Rectal smooth muscle tissue (tissue), 1 donor: ENCODE measurements at regions not wholly inside any gene's neighbourhood (a gene's known extent, or its start where the extent isn't known, plus 50 kb on each side); places are given as distances from the start of the nearest gene placed in this dataset.

Experiments
- H3K27ac ChIP-seq: one replicate; pipeline ENCODE4 v1.7.0; 2013; ENCODE audit warnings: low read depth, low read length, inconsistent platforms
- H3K27me3 ChIP-seq: one replicate; pipeline ENCODE4 v1.7.0; 2013; ENCODE audit warnings: low read length; ENCODE audit not compliant: control insufficient read depth, insufficient read depth
- H3K36me3 ChIP-seq: one replicate; pipeline ENCODE4 v1.7.0; 2013; ENCODE audit warnings: low read length; ENCODE audit not compliant: control insufficient read depth, insufficient read depth
- H3K4me1 ChIP-seq: one replicate; pipeline ENCODE4 v1.7.0; 2013; ENCODE audit warnings: low read length; ENCODE audit not compliant: control insufficient read depth, insufficient read depth
- H3K4me3 ChIP-seq: one replicate; pipeline ENCODE4 v1.7.0; 2013; ENCODE audit warnings: low read length
- H3K9ac ChIP-seq: one replicate; pipeline ENCODE4 v1.7.0; 2013; ENCODE audit warnings: low read length

- Histone ChIP-seq H3K9ac (no peak overlapping the region), H3K27ac (no peak overlapping the region), H3K4me3 (no peak overlapping the region), H3K36me3 (no peaks in the 10 kb centered on the region), H3K27me3 (no peaks in the 10 kb centered on the region), H3K4me1 (no peaks in the 10 kb centered on the region)
These were observed 269.9 kb upstream of the FERD3L start for GRCh38 chr7:19415123-19415522.

GRCh38 chr7:19413443-19413965 lies 268.3 kb upstream of the FERD3L start:
- Histone ChIP-seq H3K27ac (no peak overlapping the region), H3K27me3 (no peaks in the 10 kb centered on the region), H3K4me3 (no peak overlapping the region), H3K9ac (no peak overlapping the region), H3K4me1 (no peaks in the 10 kb centered on the region), H3K36me3 (no peaks in the 10 kb centered on the region)

- no peaks in the 10 kb centered on the region for H3K4me1 ChIP-seq
- no peak overlapping the region for H3K4me3 ChIP-seq
- no peaks in the 10 kb centered on the region for H3K36me3 ChIP-seq
- no peak overlapping the region for H3K27ac ChIP-seq
- H3K27me3 ChIP-seq: no peaks in the 10 kb centered on the region
- H3K9ac ChIP-seq: no peak overlapping the region
These were observed 265.5 kb upstream of the FERD3L start for GRCh38 chr7:19410691-19411090.

GRCh38 chr7:19410106-19410505 lies 264.9 kb upstream of the FERD3L start:
- Histone ChIP-seq H3K9ac (no peak overlapping the region), H3K36me3 (no peaks in the 10 kb centered on the region), H3K27me3 (no peaks in the 10 kb centered on the region), H3K4me1 (no peaks in the 10 kb centered on the region), H3K4me3 (no peak overlapping the region), H3K27ac (no peak overlapping the region)

- Histone ChIP-seq H3K27ac (no peak overlapping the region), H3K4me1 (no peaks in the 10 kb centered on the region)
These were observed 263.5 kb upstream of the FERD3L start for GRCh38 chr7:19408706-19409220.

GRCh38 chr7:19407270-19407669 lies 262.0 kb upstream of the FERD3L start:
- no peak overlapping the region for H3K9ac ChIP-seq
- H3K27me3 ChIP-seq: no peaks in the 10 kb centered on the region
- H3K27ac ChIP-seq: no peak overlapping the region
- H3K4me1 ChIP-seq: no peaks in the 10 kb centered on the region
- no peak overlapping the region for H3K4me3 ChIP-seq
- no peaks in the 10 kb centered on the region for H3K36me3 ChIP-seq

More at GRCh38 chr7:19408706-19409220, 263.5 kb upstream of the FERD3L start:
- H3K9ac ChIP-seq: no peak overlapping the region
- H3K27me3 ChIP-seq: no peaks in the 10 kb centered on the region
- no peak overlapping the region for H3K4me3 ChIP-seq
- H3K36me3 ChIP-seq: no peaks in the 10 kb centered on the region

GRCh38 chr7:19405541-19405940 lies 260.3 kb upstream of the FERD3L start:
- H3K4me3 ChIP-seq: no peak overlapping the region
- H3K27ac ChIP-seq: no peak overlapping the region
- no peaks in the 10 kb centered on the region for H3K4me1 ChIP-seq
- H3K9ac ChIP-seq: no peak overlapping the region
- H3K36me3 ChIP-seq: no peaks in the 10 kb centered on the region
- H3K27me3 ChIP-seq: no peaks in the 10 kb centered on the region

GRCh38 chr7:19404912-19405329 lies 259.7 kb upstream of the FERD3L start:
- Histone ChIP-seq H3K4me3 (no peak overlapping the region), H3K9ac (no peak overlapping the region), H3K27ac (no peak overlapping the region), H3K36me3 (no peaks in the 10 kb centered on the region), H3K27me3 (no peaks in the 10 kb centered on the region), H3K4me1 (no peaks in the 10 kb centered on the region)

GRCh38 chr7:19403691-19404090 lies 258.5 kb upstream of the FERD3L start:
- H3K36me3 ChIP-seq: no peaks in the 10 kb centered on the region
- H3K27me3 ChIP-seq: no peaks in the 10 kb centered on the region
- H3K9ac ChIP-seq: no peak overlapping the region
- H3K27ac ChIP-seq: no peak overlapping the region
- H3K4me3 ChIP-seq: no peak overlapping the region
- no peaks in the 10 kb centered on the region for H3K4me1 ChIP-seq

- Histone ChIP-seq H3K4me1 (no peaks in the 10 kb centered on the region), H3K27me3 (no peaks in the 10 kb centered on the region), H3K27ac (no peak overlapping the region), H3K36me3 (no peaks in the 10 kb centered on the region), H3K9ac (no peak overlapping the region), H3K4me3 (no peak overlapping the region)
These were observed 256.2 kb upstream of the FERD3L start for GRCh38 chr7:19401461-19401860.

GRCh38 chr7:19400758-19401254 lies 255.6 kb upstream of the FERD3L start:
- no peak overlapping the region for H3K4me3 ChIP-seq
- no peak overlapping the region for H3K9ac ChIP-seq
- no peaks in the 10 kb centered on the region for H3K27me3 ChIP-seq
- H3K36me3 ChIP-seq: no peaks in the 10 kb centered on the region
- H3K4me1 ChIP-seq: no peaks in the 10 kb centered on the region
- no peak overlapping the region for H3K27ac ChIP-seq

GRCh38 chr7:19397911-19398310 lies 252.7 kb upstream of the FERD3L start:
- no peak overlapping the region for H3K27ac ChIP-seq
- no peak overlapping the region for H3K9ac ChIP-seq

GRCh38 chr7:19392246-19392645 lies 247.0 kb upstream of the FERD3L start:
- Histone ChIP-seq H3K27ac (no peak overlapping the region), H3K9ac (no peak overlapping the region), H3K4me3 (no peak overlapping the region), H3K4me1 (no peaks in the 10 kb centered on the region), H3K27me3 (no peaks in the 10 kb centered on the region), H3K36me3 (no peaks in the 10 kb centered on the region)

More at GRCh38 chr7:19397911-19398310, 252.7 kb upstream of the FERD3L start:
- H3K4me3 ChIP-seq: no peak overlapping the region
- H3K4me1 ChIP-seq: no peaks in the 10 kb centered on the region
- no peaks in the 10 kb centered on the region for H3K27me3 ChIP-seq
- no peaks in the 10 kb centered on the region for H3K36me3 ChIP-seq
